Activated naive CD8-positive, alpha-beta T cell treated with anti-CD3 and anti-CD28 coated beads, Interleukin-2, amount 10 ng/mL, durations not matched to agents 7 days and 5 days (primary cell): ENCODE measurements at regions not wholly inside any gene's neighbourhood (a gene's known extent, or its start where the extent isn't known, plus 50 kb on each side); places are given as distances from the start of the nearest gene placed in this dataset.
"Not testable (repeated sequence)": the region's sequence is repeated elsewhere in the genome, so short reads cannot be mapped to it uniquely, and the experiment has no call there.

Source experiments
- ATAC-seq: fragments of 150-1000 bp; cut with Tn5 transposase; one replicate; pipeline ENCODE4 v1.10.0; 2021; ENCODE audit warnings: low read depth, moderate library complexity
- POLR2A ChIA-PET: fragments of 350-600 bp; sonication (Branson Sonifier 250); formaldehyde crosslinking; loops from one replicate; lab custom pipeline; 2021; ENCODE audit warnings: antibody characterized with exemption; lab: Charles Lee
- DNase-seq: peaks from one replicate; pipeline ENCODE4 v3.0.0; 2021
- H3K27ac Mint-ChIP-seq: one replicate; pipeline ENCODE4 v1.8.0; 2022; ENCODE audit warnings: mild to moderate bottlenecking, mixed read lengths
- H3K27me3 Mint-ChIP-seq: one replicate; pipeline ENCODE4 v1.8.0; 2022; ENCODE audit warnings: mild to moderate bottlenecking, moderate library complexity, mixed read lengths
- H3K36me3 Mint-ChIP-seq: one replicate; pipeline ENCODE4 v1.8.0; 2021; ENCODE audit warnings: mild to moderate bottlenecking, mixed read lengths
- H3K4me1 Mint-ChIP-seq: one replicate; pipeline ENCODE4 v1.8.0; 2021; ENCODE audit warnings: mixed read lengths
- H3K4me3 Mint-ChIP-seq: one replicate; pipeline ENCODE4 v1.8.0; 2022; ENCODE audit warnings: mild to moderate bottlenecking, moderate library complexity, mixed read lengths
- H3K9me3 Mint-ChIP-seq: one replicate; pipeline ENCODE4 v1.8.0; 2021; ENCODE audit warnings: mixed read lengths

DNA sequence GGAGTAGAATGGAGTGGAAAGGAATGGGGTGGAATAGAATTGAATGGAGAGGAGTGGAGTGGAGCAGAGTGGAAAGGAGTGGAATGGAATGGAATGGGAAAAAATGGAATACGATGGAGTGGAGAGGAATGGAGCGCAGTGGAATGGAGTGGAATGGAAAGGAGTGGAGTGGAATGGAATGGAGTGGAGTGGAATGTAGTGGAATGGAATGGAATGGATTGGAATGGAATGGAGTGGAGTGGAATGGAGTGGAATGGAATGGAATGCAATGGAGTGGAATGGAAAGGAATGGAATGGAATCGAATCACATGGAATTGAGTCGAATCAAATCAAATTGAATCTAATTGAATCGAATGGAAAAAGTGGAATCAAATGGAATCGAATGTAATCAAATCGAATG is 1016.1 kb downstream of the CDY1 start:
- H3K36me3 Mint-ChIP-seq: peaks cover 28% of the 10 kb centered on the region
- DNase-seq: no peak
- H3K27ac Mint-ChIP-seq: no peak overlapping the region
- no peak for ATAC-seq
- no peak overlapping the region for H3K4me3 Mint-ChIP-seq
- H3K27me3 Mint-ChIP-seq: no peaks in the 10 kb centered on the region
- POLR2A ChIA-PET: no interaction called here
- no peaks in the 10 kb centered on the region for H3K4me1 Mint-ChIP-seq
- peaks cover 52% of the 10 kb centered on the region for H3K9me3 Mint-ChIP-seq

DNA sequence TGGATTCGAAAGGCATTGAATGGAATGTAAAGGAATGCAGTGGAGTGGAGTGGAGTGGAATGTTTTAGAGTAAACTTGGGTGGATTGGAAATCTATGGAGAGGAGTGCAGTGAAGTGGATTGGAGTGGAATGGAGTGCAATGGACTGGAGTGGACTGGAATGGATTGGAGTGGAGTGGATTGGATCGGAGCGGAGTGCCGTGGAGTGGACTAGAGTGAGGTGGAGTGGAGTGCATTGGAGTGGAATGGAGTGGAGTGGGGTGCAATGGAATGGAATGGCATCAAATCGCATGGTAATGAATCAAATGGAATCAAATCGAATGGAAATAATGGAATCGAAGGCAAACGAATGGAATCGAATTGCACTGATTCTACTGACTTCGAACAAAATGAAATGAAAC is 1023.9 kb downstream of the CDY1 start:
- H3K9me3 Mint-ChIP-seq: peaks cover 30% of the 10 kb centered on the region
- H3K4me3 Mint-ChIP-seq, H3K27ac Mint-ChIP-seq, DNase-seq, POLR2A ChIA-PET, H3K27me3 Mint-ChIP-seq, H3K4me1 Mint-ChIP-seq, H3K36me3 Mint-ChIP-seq, ATAC-seq: not testable (repeated sequence)

DNA sequence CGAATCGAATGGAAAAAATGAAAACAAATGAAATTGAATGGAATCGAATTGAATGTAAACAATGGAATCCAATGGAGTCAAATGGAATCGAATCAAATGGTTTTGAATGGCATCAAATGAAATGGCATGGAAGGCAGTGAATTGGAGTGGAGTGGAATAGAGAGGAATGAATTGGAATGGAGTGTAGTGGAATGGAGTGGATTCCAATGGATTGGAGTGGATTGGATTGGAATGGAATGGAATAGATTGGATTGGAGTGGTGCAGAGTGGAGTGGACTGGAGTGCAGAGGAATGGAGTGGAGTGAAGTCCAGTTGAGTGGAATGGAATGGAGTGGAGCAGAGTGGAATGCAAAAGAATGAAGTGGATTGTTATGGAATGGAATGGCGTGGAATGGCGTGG is 1026.3 kb downstream of the CDY1 start:
- DNase-seq, H3K4me1 Mint-ChIP-seq: not testable (repeated sequence)

DNA sequence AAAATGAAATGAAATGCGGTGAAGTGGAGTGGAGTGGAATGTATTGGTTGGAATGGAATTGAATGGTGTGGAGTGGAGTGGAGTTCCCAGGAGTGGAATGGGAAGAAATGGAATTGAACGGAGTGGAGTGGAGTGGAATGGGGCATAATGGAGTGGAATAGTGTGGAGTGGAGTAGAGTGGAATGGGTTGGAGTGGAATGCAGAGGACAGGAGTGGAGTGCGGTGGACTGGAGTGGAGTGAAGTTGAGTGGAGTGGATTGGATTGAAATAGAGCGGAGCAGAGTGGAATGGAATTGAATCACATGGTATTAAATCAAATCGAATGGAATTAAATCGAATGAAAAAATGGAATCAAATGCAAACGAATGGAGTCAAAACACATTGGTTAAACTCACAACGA is 1042.3 kb downstream of the CDY1 start:
- ATAC-seq, DNase-seq, H3K4me1 Mint-ChIP-seq, H3K4me3 Mint-ChIP-seq, POLR2A ChIA-PET, H3K27ac Mint-ChIP-seq, H3K27me3 Mint-ChIP-seq: not testable (repeated sequence)
- Mint-ChIP-seq H3K9me3 (peaks cover 48% of the 10 kb centered on the region), H3K36me3 (peaks cover 28% of the 10 kb centered on the region)

More for the DNA sequence above, 1026.3 kb downstream of the CDY1 start:
- H3K27me3 Mint-ChIP-seq, POLR2A ChIA-PET, H3K4me3 Mint-ChIP-seq, H3K27ac Mint-ChIP-seq, ATAC-seq: not testable (repeated sequence)
- H3K36me3 Mint-ChIP-seq: peaks cover 10% of the 10 kb centered on the region
- H3K9me3 Mint-ChIP-seq: peaks cover 25% of the 10 kb centered on the region

DNA sequence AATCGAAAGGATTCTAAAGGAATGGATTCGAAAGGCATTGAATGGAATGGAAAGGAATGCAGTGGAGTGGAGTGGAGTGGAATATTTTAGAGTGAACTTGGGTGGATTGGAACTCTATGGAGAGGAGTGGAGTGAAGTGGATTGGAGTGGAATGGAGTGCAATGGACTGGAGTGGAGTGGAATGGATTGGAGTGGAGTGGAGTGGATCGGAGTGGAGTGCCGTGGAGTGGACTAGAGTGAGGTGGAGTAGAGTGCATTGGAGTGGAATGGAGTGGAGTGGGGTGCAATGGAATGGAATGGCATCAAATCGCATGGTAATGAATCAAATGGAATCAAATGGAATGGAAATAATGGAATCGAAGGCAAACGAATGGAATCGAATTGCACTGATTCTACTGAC is 1044.8 kb downstream of the CDY1 start:
- peaks cover 40% of the 10 kb centered on the region for H3K36me3 Mint-ChIP-seq
- POLR2A ChIA-PET, ATAC-seq, H3K4me1 Mint-ChIP-seq, H3K4me3 Mint-ChIP-seq, DNase-seq, H3K27me3 Mint-ChIP-seq, H3K27ac Mint-ChIP-seq: not testable (repeated sequence)
- peaks cover 56% of the 10 kb centered on the region for H3K9me3 Mint-ChIP-seq

DNA sequence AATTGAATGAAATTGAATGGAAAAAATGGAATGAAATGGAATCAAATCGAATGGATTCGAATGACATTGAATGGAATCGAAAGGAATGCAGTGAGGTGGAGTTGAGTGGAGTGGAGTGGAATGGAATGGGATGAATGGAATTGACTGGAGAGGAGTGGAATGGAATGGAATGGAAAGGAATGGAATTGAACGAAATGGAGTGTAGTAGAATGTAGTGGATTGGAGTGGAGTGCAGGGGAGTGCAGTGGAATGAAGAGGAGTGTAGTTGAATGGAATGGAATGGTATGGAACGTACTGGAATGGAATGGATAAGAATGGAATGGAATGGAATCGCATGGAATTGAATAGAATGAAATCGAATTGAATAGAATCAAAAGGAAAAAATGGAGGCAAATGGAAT is 1047.3 kb downstream of the CDY1 start:
- H3K4me3 Mint-ChIP-seq, POLR2A ChIA-PET, H3K27ac Mint-ChIP-seq, ATAC-seq, DNase-seq, H3K4me1 Mint-ChIP-seq, H3K27me3 Mint-ChIP-seq: not testable (repeated sequence)
- Mint-ChIP-seq H3K36me3 (peaks cover 28% of the 10 kb centered on the region), H3K9me3 (peaks cover 38% of the 10 kb centered on the region)

DNA sequence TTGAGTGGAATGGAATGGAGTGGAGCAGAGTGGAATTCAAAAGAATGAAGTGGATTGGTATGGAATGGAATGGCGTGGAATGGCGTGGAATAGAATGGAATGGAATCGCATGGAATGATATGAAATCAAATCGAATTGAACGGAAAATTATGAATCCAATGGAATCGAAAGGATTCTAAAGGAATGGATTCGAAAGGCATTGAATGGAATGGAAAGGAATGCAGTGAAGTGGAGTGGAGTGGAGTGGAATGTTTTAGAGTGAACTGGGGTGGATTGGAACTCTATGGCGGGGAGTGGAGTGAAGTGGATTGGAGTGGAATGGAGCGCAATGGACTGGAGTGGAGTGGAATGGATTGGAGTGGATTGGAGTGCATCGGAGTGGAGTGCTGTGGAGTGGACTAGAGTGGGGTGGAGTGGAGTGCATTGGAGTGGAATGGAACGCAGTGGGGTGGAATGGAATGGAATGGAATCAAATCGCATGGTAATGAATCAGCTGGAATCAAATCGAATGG is 1048.5 kb downstream of the CDY1 start:
- ATAC-seq, H3K4me1 Mint-ChIP-seq, POLR2A ChIA-PET, H3K27me3 Mint-ChIP-seq, H3K4me3 Mint-ChIP-seq, H3K27ac Mint-ChIP-seq: not testable (repeated sequence)
- peak; percentile 27 for DNase-seq
- H3K9me3 Mint-ChIP-seq: peaks cover 26% of the 10 kb centered on the region
- H3K36me3 Mint-ChIP-seq: peaks cover 19% of the 10 kb centered on the region

DNA sequence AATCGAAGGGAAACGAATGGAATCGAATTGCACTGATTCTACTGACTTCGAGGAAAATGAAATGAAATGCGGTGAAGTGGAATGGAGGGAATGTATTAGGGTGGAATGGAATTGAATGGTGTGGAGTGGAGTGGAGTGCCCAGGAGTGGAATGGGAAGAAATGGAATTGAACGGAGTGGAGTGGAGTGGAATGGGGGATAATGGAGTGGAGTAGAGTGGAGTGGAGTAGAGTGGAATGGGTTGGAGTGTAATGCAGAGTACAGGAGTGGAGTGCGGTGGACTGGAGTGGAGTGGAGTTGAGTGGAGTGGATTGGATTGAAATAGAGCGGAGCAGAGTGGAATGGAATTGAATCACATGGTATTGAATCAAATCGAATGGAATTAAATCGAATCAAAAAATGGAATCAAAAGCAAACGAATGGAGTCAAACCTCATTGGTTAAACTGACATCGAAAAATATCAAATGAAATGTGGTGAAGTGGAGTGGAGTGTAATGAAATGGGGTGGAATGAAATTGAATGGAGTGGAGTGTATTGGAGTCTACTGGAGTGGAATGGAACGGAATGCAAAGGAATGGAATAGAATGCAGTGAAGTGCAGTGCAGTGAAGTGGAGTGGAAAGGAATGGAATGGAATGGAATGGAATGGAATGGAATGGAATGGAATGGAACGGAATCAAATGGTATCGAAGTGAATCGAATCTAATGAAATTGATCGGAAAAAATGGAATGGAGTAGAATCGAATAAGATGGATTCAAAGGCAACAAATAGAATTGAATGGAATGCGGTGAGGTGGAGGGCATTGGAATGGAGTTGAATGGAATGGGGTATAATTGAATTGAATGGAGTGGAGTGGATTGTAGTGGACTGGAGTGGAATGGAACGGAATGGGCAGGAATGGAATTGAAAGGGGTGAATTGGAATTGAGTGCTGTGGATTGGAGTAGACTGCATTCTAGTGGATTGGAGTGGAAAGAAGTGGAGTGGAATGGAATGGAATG is 1049.3 kb downstream of the CDY1 start:
- H3K4me3 Mint-ChIP-seq, POLR2A ChIA-PET, H3K27ac Mint-ChIP-seq, H3K27me3 Mint-ChIP-seq, ATAC-seq, H3K4me1 Mint-ChIP-seq: not testable (repeated sequence)
- H3K36me3 Mint-ChIP-seq: peaks cover 19% of the 10 kb centered on the region
- peak; percentile 24 for DNase-seq
- H3K9me3 Mint-ChIP-seq: peaks cover 26% of the 10 kb centered on the region
